IMR-90 (cell line): ENCODE measurements at regions not wholly inside any gene's neighbourhood (a gene's known extent, or its start where the extent isn't known, plus 50 kb on each side); places are given as distances from the start of the nearest gene placed in this dataset.

Source experiments
- ATAC-seq: fragments of 200-7000 bp; cut with Tn5 transposase; 2 replicates; pipeline ENCODE4 v1.9.1; 2020; ENCODE audit warnings: low read depth, mild to moderate bottlenecking, moderate library complexity
- BruUV-seq: library from RNA; stranded (reverse); fragments of 400-500 nt; replicated peaks from 2 replicates; lab custom pipeline; 2021; lab: Mats Ljungman, UMichigan
- CTCF ChIA-PET: fragments of 300-600 bp; formaldehyde crosslinking; extraction: SDS; loops from one replicate; lab custom pipeline; 2021; ENCODE audit warnings: antibody characterized with exemption; lab: Yijun Ruan, JAX
- POLR2A ChIA-PET: fragments of 300-600 bp; sonication (Branson Sonifier 250); formaldehyde crosslinking; loops from one replicate; lab custom pipeline; 2022; ENCODE audit warnings: antibody characterized with exemption; ENCODE audit not compliant: unreplicated experiment; lab: Charles Lee
- DNase-seq: peaks from one replicate; pipeline ENCODE4 v3.0.0; 2013
- H2AFZ ChIP-seq: replicated peaks from 2 replicates; pipeline ENCODE3; 2013; ENCODE audit warnings: low read length, mild to moderate bottlenecking; ENCODE audit not compliant: poor library complexity
- H2AK5ac ChIP-seq: 2 replicates; pipeline ENCODE4 v1.6.1; 2013; ENCODE audit warnings: low read depth, low read length, inconsistent platforms
- H2AK9ac ChIP-seq: replicated peaks from 2 replicates; pipeline ENCODE3; 2013; ENCODE audit warnings: mild to moderate bottlenecking, low read depth, low read length, moderate library complexity; ENCODE audit not compliant: poor library complexity
- H2BK120ac ChIP-seq: 2 replicates; pipeline ENCODE4 v1.6.1; 2013; ENCODE audit warnings: low read depth, low read length, inconsistent platforms
- H2BK15ac ChIP-seq: 3 replicates; pipeline ENCODE4 v1.6.1; 2013; ENCODE audit warnings: low read depth, low read length, inconsistent platforms
- H2BK20ac ChIP-seq: 2 replicates; pipeline ENCODE4 v1.6.1; 2013; ENCODE audit warnings: low read depth, mild to moderate bottlenecking, inconsistent platforms, low read length, moderate library complexity
- H2BK5ac ChIP-seq: 2 replicates; pipeline ENCODE4 v1.6.1; 2013; ENCODE audit warnings: mild to moderate bottlenecking, low read depth, low read length, inconsistent platforms; ENCODE audit not compliant: poor library complexity, severe bottlenecking
- H3K14ac ChIP-seq: replicated peaks from 2 replicates; pipeline ENCODE4 v1.6.1; 2013; ENCODE audit warnings: low read depth, low read length, inconsistent platforms
- H3K18ac ChIP-seq: 2 replicates; pipeline ENCODE4 v1.6.1; 2013; ENCODE audit warnings: low read depth, low read length, control low read depth
- H3K23ac ChIP-seq: 2 replicates; pipeline ENCODE4 v1.6.1; 2013; ENCODE audit warnings: low read depth, low read length, inconsistent platforms
- H3K27ac ChIP-seq: 2 replicates; pipeline ENCODE4 v1.5.1; 2013; ENCODE audit warnings: mild to moderate bottlenecking, control low read depth, low read length; ENCODE audit not compliant: insufficient read depth
- H3K27me3 ChIP-seq: 2 replicates; pipeline ENCODE4 v1.6.1; 2013; ENCODE audit warnings: low read length; ENCODE audit not compliant: control insufficient read depth, insufficient read depth
- H3K36me3 ChIP-seq: 2 replicates; pipeline ENCODE4 v1.6.1; 2013; ENCODE audit warnings: low read length, mixed read lengths; ENCODE audit not compliant: control insufficient read depth, insufficient read depth
- H3K4ac ChIP-seq: 2 replicates; pipeline ENCODE4 v1.6.1; 2013; ENCODE audit warnings: low read depth, low read length, inconsistent platforms
- H3K4me1 ChIP-seq: 2 replicates; pipeline ENCODE4 v1.6.1; 2013; ENCODE audit warnings: low read length, mixed read lengths; ENCODE audit not compliant: control insufficient read depth, insufficient read depth
- H3K4me2 ChIP-seq: 2 replicates; pipeline ENCODE4 v1.6.1; 2013; ENCODE audit warnings: low read depth, mild to moderate bottlenecking, control low read depth, low read length, moderate library complexity
- H3K4me3 ChIP-seq: 2 replicates; pipeline ENCODE4 v1.5.1; 2013; ENCODE audit warnings: low read depth, mild to moderate bottlenecking, control low read depth, low read length, moderate library complexity; ENCODE audit not compliant: insufficient read depth
- H3K56ac ChIP-seq: 2 replicates; pipeline ENCODE4 v1.6.1; 2013; ENCODE audit warnings: low read length, inconsistent platforms; ENCODE audit not compliant: insufficient read depth; ENCODE audit errors: extremely low read depth
- H3K79me1 ChIP-seq, 2 experiments: 2 replicates each; pipeline ENCODE4 v1.6.1; 2013; ENCODE audit warnings: low read length in 2 of 2, inconsistent platforms in 1 of 2, low read depth in 1 of 2
- H3K9ac ChIP-seq: 2 replicates; pipeline ENCODE4 v1.6.1; 2013; ENCODE audit warnings: low read depth, low read length, control low read depth
- H3K9me1 ChIP-seq: 2 replicates; pipeline ENCODE4 v1.6.1; 2013; ENCODE audit warnings: low read length, inconsistent platforms; ENCODE audit not compliant: insufficient read depth
- H3K9me3 ChIP-seq: 2 replicates; pipeline ENCODE4 v1.6.1; 2013; ENCODE audit warnings: low read length; ENCODE audit not compliant: control insufficient read depth, insufficient read depth
- H4K20me1 ChIP-seq: 2 replicates; pipeline ENCODE4 v1.6.1; 2013; ENCODE audit warnings: low read length, inconsistent platforms; ENCODE audit not compliant: insufficient read depth
- H4K5ac ChIP-seq: 2 replicates; pipeline ENCODE4 v1.6.1; 2013; ENCODE audit warnings: mild to moderate bottlenecking, low read depth, low read length, control low read depth
- H4K8ac ChIP-seq, 2 experiments: 2 replicates each; pipeline ENCODE4 v1.6.1; 2013; ENCODE audit warnings: low read depth in 2 of 2, low read length in 2 of 2, control low read depth in 1 of 2, inconsistent platforms in 1 of 2
- H4K91ac ChIP-seq: 2 replicates; pipeline ENCODE4 v1.6.1; 2013; ENCODE audit warnings: low read depth, low read length, inconsistent platforms; ENCODE audit not compliant: insufficient read depth
- BHLHE40 ChIP-seq: fragments of 150-350 bp; IDR thresholded peaks from 2 replicates; pipeline ENCODE4 v1.6.1; 2016; ENCODE audit warnings: mild to moderate bottlenecking, low read depth, low read length
- CEBPB ChIP-seq: IDR thresholded peaks from 2 replicates; pipeline ENCODE4 v1.6.1; 2012; ENCODE audit warnings: low read depth, low read length, improper control_type of control experiment
- CHD1 ChIP-seq: IDR thresholded peaks from 2 replicates; pipeline ENCODE4 v1.6.1; 2012; ENCODE audit warnings: low read depth, low read length, improper control_type of control experiment
- FOS ChIP-seq: fragments of 150-350 bp; IDR thresholded peaks from 2 replicates; pipeline ENCODE4 v1.6.1; 2016; ENCODE audit warnings: low read depth, low read length
- MAFK ChIP-seq: IDR thresholded peaks from 2 replicates; pipeline ENCODE4 v1.6.1; 2012; ENCODE audit warnings: low read depth, low read length, improper control_type of control experiment
- MAZ ChIP-seq: IDR thresholded peaks from 2 replicates; pipeline ENCODE4 v1.6.1; 2012; ENCODE audit warnings: low read depth, mild to moderate bottlenecking, low read length, improper control_type of control experiment, moderate library complexity, borderline replicate concordance
- MXI1 ChIP-seq: IDR thresholded peaks from 2 replicates; pipeline ENCODE4 v1.6.1; 2012; ENCODE audit warnings: low read depth, mild to moderate bottlenecking, low read length, moderate library complexity, borderline replicate concordance
- NFE2L2 ChIP-seq: fragments of 150-350 bp; IDR thresholded peaks from 2 replicates; pipeline ENCODE4 v1.6.1; 2016; ENCODE audit warnings: low read depth, mild to moderate bottlenecking, low read length
- POLR2A ChIP-seq: IDR thresholded peaks from 2 replicates; pipeline ENCODE4 v1.6.1; 2012; ENCODE audit warnings: mild to moderate bottlenecking, low read depth, low read length
- RAD21 ChIP-seq: IDR thresholded peaks from 2 replicates; pipeline ENCODE4 v1.6.1; 2012; ENCODE audit warnings: low read length, improper control_type of control experiment
- RCOR1 ChIP-seq: IDR thresholded peaks from 2 replicates; pipeline ENCODE4 v1.6.1; 2012; ENCODE audit warnings: mild to moderate bottlenecking, low read length, improper control_type of control experiment; ENCODE audit not compliant: insufficient replicate concordance
- RFX5 ChIP-seq: IDR thresholded peaks from 2 replicates; pipeline ENCODE4 v1.8.0; 2012; ENCODE audit warnings: low read depth, mild to moderate bottlenecking, low read length, moderate library complexity
- SMC3 ChIP-seq: fragments of 150-350 bp; IDR thresholded peaks from 2 replicates; pipeline ENCODE4 v1.6.1; 2016; ENCODE audit warnings: low read depth, mild to moderate bottlenecking, antibody characterized with exemption, low read length, moderate library complexity
- dilution Hi-C: fragments of 300-500 bp; cut with HindIII; formaldehyde crosslinking; loops from one replicate; pipeline ENCODE4 v1.14.3; 2018; ENCODE audit warnings: low sequenced_read_pairs; ENCODE audit not compliant: unreplicated experiment
- in situ Hi-C: fragments of 300-500 bp; cut with MboI; formaldehyde crosslinking; loops from 3 replicates; pipeline ENCODE4 v1.14.3; 2019; ENCODE audit warnings: low sequenced_read_pairs, inconsistent platforms, mixed read lengths
- intact Hi-C: fragments of 100-400 bp; cut with micrococcal nuclease; formaldehyde crosslinking; loops from 2 replicates; pipeline ENCODE4 v1.10.0; 2022
- TF ChIP-seq, protein P1 (sequence below): fragments of 150-350 bp; IDR thresholded peaks from 2 replicates; pipeline ENCODE4 v1.6.1; 2017; ENCODE audit warnings: mild to moderate bottlenecking, antibody characterized with exemption, low read length, low read depth
- TF ChIP-seq, protein P2 (sequence below): conservative IDR thresholded peaks from 2 replicates; pipeline ENCODE4 v1.5.1; 2012; ENCODE audit warnings: mild to moderate bottlenecking, low read depth, low read length, improper control_type of control experiment
- TF ChIP-seq, protein P3 (sequence below): fragments of 150-350 bp; IDR thresholded peaks from 2 replicates; pipeline ENCODE4 v1.6.1; 2016; ENCODE audit warnings: low read depth, mild to moderate bottlenecking, low read length, moderate library complexity, borderline replicate concordance

DNA sequence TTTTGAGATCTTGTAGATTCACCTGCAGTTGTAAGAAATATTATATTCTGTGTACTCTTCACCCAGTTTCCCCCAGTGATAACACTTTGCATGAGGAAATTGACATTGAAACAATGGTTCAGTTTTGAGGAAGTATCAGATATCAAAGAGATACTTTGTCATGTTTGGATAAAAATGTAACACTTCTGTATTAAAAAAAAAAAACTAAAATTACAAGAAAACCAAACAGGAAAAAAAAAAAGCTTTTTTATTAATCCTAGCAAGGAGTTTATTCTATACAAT, 204.0 kb downstream of the ARL4C start:
- H4K5ac ChIP-seq: no peak overlapping the region
- no peak overlapping the region for H3K14ac ChIP-seq
- H3K18ac ChIP-seq: no peak overlapping the region
- H2BK15ac ChIP-seq: no peak overlapping the region
- H4K8ac ChIP-seq: no peak overlapping the region
- no peak overlapping the region for H3K4me3 ChIP-seq
- ATAC-seq (no peak), DNase-seq (no peak)
- dilution Hi-C loops (no loop called here), in situ Hi-C loops (no loop called here), intact Hi-C loops (loop anchor here (1.0 kb wide), 1 partner anchor 8 kb away; no protein-coding TSS in a partner anchor)
- BruUV-seq: no TSS peak
- no peak overlapping the region for H3K4me2 ChIP-seq
- POLR2A ChIA-PET: no interaction called here
- no peak overlapping the region for H3K23ac ChIP-seq
- H3K27me3 ChIP-seq: peaks cover 5% of the 10 kb centered on the region; the same call in 1 of the 2 replicates
- H2BK20ac ChIP-seq: no peak overlapping the region
- H3K9me1 ChIP-seq: peaks cover 12% of the 10 kb centered on the region
- no peak overlapping the region for H2AFZ ChIP-seq
- CTCF ChIA-PET: no interaction called here
- no peaks in the 10 kb centered on the region for H3K36me3 ChIP-seq
- H2AK9ac ChIP-seq: no peak overlapping the region
- no peak overlapping the region for H2BK120ac ChIP-seq
- H3K4ac ChIP-seq: no peak overlapping the region
- no peak overlapping the region for H2AK5ac ChIP-seq
- peaks cover 11% of the 10 kb centered on the region for H3K4me1 ChIP-seq
- H4K20me1 ChIP-seq: no peaks in the 10 kb centered on the region
- no peak overlapping the region for H3K27ac ChIP-seq
- H3K9me3 ChIP-seq: no peaks in the 10 kb centered on the region
- no peak overlapping the region for H3K9ac ChIP-seq
- no peak overlapping the region for H3K56ac ChIP-seq
- H3K79me1 ChIP-seq: no peaks in the 10 kb centered on the region
- no peak for TF ChIP-seq MXI1
- no peak for TF ChIP-seq NFE2L2
- TF ChIP-seq, protein P1, sequence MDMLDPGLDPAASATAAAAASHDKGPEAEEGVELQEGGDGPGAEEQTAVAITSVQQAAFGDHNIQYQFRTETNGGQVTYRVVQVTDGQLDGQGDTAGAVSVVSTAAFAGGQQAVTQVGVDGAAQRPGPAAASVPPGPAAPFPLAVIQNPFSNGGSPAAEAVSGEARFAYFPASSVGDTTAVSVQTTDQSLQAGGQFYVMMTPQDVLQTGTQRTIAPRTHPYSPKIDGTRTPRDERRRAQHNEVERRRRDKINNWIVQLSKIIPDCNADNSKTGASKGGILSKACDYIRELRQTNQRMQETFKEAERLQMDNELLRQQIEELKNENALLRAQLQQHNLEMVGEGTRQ: no peak
- no peak for TF ChIP-seq RCOR1
- TF ChIP-seq, protein P2, sequence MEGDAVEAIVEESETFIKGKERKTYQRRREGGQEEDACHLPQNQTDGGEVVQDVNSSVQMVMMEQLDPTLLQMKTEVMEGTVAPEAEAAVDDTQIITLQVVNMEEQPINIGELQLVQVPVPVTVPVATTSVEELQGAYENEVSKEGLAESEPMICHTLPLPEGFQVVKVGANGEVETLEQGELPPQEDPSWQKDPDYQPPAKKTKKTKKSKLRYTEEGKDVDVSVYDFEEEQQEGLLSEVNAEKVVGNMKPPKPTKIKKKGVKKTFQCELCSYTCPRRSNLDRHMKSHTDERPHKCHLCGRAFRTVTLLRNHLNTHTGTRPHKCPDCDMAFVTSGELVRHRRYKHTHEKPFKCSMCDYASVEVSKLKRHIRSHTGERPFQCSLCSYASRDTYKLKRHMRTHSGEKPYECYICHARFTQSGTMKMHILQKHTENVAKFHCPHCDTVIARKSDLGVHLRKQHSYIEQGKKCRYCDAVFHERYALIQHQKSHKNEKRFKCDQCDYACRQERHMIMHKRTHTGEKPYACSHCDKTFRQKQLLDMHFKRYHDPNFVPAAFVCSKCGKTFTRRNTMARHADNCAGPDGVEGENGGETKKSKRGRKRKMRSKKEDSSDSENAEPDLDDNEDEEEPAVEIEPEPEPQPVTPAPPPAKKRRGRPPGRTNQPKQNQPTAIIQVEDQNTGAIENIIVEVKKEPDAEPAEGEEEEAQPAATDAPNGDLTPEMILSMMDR: no peak
- no peak for TF ChIP-seq RFX5
- TF ChIP-seq BHLHE40: no peak
- TF ChIP-seq MAFK: no peak
- no peak for TF ChIP-seq RAD21
- no peak for TF ChIP-seq POLR2A
- TF ChIP-seq MAZ: no peak
- TF ChIP-seq CHD1: no peak
- TF ChIP-seq CEBPB: no peak
- TF ChIP-seq FOS: no peak
- no peak for TF ChIP-seq SMC3
- TF ChIP-seq, protein P3, sequence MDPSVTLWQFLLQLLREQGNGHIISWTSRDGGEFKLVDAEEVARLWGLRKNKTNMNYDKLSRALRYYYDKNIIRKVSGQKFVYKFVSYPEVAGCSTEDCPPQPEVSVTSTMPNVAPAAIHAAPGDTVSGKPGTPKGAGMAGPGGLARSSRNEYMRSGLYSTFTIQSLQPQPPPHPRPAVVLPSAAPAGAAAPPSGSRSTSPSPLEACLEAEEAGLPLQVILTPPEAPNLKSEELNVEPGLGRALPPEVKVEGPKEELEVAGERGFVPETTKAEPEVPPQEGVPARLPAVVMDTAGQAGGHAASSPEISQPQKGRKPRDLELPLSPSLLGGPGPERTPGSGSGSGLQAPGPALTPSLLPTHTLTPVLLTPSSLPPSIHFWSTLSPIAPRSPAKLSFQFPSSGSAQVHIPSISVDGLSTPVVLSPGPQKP: no peak
- H2BK5ac ChIP-seq: no peak overlapping the region
- H4K91ac ChIP-seq: no peak overlapping the region
